SU-DHL-6 (cell line): ENCODE measurements at regions not wholly inside any gene's neighbourhood (a gene's known extent, or its start where the extent isn't known, plus 50 kb on each side); places are given as distances from the start of the nearest gene placed in this dataset.

ENCODE experiments used
- EZH2phosphoT487 ChIP-seq: fragments of 200-600 bp; sonication (generic), shearing (Covaris generic); conservative IDR thresholded peaks from 2 replicates; pipeline ENCODE4 v1.6.1; 2018; ENCODE audit warnings: mild to moderate bottlenecking, antibody characterized with exemption, low read length, moderate library complexity, mixed read lengths
- TF ChIP-seq, protein P1 (sequence below): fragments of 200-600 bp; sonication (generic); IDR thresholded peaks from one replicate; pipeline ENCODE4 v1.5.1; 2017; ENCODE audit warnings: antibody characterized with exemption, mild to moderate bottlenecking, low read length, moderate library complexity; ENCODE audit not compliant: insufficient read depth, poor library complexity, severe bottlenecking

GRCh38 chr4:171169396-171169795 is 643.8 kb upstream of the GALNTL6 start:
- TF ChIP-seq, protein P1, sequence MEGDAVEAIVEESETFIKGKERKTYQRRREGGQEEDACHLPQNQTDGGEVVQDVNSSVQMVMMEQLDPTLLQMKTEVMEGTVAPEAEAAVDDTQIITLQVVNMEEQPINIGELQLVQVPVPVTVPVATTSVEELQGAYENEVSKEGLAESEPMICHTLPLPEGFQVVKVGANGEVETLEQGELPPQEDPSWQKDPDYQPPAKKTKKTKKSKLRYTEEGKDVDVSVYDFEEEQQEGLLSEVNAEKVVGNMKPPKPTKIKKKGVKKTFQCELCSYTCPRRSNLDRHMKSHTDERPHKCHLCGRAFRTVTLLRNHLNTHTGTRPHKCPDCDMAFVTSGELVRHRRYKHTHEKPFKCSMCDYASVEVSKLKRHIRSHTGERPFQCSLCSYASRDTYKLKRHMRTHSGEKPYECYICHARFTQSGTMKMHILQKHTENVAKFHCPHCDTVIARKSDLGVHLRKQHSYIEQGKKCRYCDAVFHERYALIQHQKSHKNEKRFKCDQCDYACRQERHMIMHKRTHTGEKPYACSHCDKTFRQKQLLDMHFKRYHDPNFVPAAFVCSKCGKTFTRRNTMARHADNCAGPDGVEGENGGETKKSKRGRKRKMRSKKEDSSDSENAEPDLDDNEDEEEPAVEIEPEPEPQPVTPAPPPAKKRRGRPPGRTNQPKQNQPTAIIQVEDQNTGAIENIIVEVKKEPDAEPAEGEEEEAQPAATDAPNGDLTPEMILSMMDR = no peak
- TF ChIP-seq EZH2phosphoT487 = no peak
